Epithelial cell of proximal tubule (primary cell): ENCODE measurements at regions not wholly inside any gene's neighbourhood (a gene's known extent, or its start where the extent isn't known, plus 50 kb on each side); places are given as distances from the start of the nearest gene placed in this dataset.

ENCODE experiments used
- DNase-seq: peaks from one replicate; pipeline ENCODE4 v3.0.0-alpha.2; 2011; ENCODE audit warnings: low read depth
- H3K4me3 ChIP-seq: 2 replicates; pipeline ENCODE4 v1.5.1; 2011; ENCODE audit warnings: low read depth, mild to moderate bottlenecking, low read length
- TF ChIP-seq, protein P1 (sequence below): conservative IDR thresholded peaks from 2 replicates; pipeline ENCODE4 v1.5.1; 2012; ENCODE audit warnings: low read depth, mild to moderate bottlenecking, low read length

DNA sequence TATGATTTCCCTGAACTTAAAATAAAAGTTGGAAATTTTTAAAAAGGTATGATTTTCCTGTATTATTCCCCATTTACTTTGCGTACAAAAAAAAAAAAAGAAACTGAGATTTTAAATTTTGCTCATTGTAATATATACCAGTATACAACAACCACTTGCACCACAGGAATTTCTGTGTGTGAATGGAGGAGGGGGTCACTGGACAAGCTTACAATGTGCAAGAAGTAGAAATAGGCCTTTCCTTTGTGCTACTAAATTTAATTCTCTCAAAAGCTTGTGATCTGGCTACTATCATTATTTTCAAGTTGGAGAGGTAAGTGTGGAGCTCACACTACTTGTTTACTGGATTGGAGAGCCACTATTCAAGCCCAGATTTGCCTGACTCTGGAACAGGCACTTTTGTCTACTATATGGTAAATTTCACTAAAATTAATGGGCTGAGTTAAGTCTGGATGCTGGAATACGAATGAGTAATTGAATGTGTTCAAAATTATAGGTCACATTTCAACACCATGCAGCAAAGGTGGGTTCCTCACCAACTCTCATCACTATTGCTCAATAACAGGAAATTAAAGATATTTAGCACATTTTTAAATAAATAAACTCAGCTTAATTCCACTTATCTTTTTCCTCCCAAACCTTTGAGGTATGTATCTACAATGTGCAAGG lies 148.0 kb upstream of the MBNL1 start:
- no peak for DNase-seq
- no peak overlapping the region for H3K4me3 ChIP-seq

DNA sequence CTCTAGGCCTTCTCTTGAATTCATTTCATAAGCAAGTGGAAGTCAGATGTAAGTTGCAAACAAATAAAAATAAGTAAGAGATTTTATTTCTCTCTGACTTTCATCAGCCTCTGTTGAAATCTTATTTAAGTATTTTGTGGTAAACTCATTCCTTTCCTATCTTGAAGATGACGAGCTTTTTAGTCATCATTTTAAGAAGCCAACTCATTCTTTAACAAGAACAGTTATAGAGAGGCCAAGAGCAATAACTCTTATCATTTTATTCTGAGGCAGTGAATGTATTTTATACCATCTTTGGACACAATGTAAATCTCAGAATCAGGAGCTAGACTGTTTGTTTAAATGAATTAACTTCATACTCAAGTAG lies 147.5 kb upstream of the MBNL1 start:
- TF ChIP-seq, protein P1, sequence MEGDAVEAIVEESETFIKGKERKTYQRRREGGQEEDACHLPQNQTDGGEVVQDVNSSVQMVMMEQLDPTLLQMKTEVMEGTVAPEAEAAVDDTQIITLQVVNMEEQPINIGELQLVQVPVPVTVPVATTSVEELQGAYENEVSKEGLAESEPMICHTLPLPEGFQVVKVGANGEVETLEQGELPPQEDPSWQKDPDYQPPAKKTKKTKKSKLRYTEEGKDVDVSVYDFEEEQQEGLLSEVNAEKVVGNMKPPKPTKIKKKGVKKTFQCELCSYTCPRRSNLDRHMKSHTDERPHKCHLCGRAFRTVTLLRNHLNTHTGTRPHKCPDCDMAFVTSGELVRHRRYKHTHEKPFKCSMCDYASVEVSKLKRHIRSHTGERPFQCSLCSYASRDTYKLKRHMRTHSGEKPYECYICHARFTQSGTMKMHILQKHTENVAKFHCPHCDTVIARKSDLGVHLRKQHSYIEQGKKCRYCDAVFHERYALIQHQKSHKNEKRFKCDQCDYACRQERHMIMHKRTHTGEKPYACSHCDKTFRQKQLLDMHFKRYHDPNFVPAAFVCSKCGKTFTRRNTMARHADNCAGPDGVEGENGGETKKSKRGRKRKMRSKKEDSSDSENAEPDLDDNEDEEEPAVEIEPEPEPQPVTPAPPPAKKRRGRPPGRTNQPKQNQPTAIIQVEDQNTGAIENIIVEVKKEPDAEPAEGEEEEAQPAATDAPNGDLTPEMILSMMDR, result no peak
- no peak for DNase-seq
- no peak overlapping the region for H3K4me3 ChIP-seq

More for the DNA sequence above, 148.0 kb upstream of the MBNL1 start:
- TF ChIP-seq, protein P1, result no peak

DNA sequence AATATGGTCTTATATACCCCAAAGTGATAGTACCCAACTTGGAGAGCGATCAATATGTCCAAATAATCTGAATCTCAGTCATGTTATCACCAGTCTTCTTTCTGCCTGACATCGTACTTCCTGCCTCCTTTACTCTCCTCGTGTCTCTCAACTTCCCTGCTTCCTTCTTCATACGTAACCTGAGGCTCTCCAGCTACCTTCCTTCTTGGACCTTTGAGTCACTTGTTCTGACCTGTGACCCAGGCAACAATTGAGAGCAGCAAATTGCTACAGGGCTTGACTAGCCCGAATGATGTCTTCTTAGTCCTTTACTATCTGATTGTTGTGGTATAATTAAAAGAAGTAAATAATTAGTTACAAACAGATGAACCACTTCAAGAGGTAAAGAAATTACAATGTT lies 145.9 kb upstream of the MBNL1 start:
- H3K4me3 ChIP-seq, result no peak overlapping the region
- TF ChIP-seq, protein P1, result no peak
- no peak for DNase-seq

DNA sequence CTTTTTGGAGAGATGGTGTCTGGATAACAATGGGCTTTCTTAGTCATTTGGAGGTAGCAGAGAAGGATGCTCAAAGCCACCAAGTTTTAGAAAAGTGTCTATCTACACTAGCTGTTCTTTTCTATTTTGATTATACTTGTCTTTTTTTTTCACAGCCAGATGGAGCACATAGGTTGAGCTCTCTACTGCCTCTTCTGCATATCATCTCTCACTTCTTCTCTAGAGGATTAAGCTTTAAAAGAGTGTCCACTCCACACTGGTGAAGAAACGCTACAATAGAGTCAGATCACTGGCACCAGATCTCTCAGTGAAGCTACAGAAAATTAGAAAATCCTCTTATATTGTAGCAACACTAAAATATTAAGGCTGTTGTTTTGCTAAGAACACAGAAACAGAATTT lies 145.3 kb upstream of the MBNL1 start:
- DNase-seq, result no peak
- TF ChIP-seq, protein P1, result peak; percentile 22

DNA sequence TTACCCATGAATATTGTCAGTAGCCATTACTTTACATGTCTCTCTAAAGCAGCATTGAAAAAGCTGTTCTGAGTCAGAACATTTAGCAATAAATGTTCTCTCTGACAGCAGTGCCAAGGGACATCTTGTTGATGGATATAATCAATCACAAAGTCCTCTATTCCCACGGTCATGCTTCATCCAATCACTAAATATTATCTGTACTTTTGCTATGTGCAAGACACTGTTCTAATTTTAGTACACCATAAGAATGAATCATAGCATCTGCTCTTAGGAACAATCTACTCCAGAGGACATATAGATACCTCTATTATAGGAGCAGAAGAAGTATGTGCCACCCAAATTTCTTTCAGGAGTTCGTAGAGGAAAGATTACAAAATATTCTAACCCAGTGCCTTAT lies 142.5 kb upstream of the MBNL1 start:
- no peak for DNase-seq
- TF ChIP-seq, protein P1, result no peak
- H3K4me3 ChIP-seq, result no peak overlapping the region

More for the DNA sequence above, 145.3 kb upstream of the MBNL1 start:
- H3K4me3 ChIP-seq, result no peak overlapping the region

DNA sequence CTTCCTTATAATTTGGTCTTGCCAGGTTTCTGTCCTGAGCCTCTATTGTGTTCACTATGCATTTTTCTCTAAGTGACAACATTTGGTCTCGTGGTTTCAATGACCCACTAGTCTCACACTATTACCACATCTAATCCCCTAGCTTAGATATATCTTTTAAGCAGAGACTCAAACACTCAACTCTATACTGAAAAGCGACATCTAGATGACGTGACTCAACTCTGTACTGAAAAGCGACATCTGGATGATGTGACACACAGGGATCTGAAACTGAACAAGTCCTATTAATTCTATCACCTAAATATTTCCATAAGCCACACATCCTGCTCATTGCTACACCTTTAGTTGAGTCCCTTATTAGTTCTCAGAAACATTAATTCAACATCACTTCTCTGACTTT lies 141.7 kb upstream of the MBNL1 start:
- no peak overlapping the region for H3K4me3 ChIP-seq
- TF ChIP-seq, protein P1, result no peak
- no peak for DNase-seq

DNA sequence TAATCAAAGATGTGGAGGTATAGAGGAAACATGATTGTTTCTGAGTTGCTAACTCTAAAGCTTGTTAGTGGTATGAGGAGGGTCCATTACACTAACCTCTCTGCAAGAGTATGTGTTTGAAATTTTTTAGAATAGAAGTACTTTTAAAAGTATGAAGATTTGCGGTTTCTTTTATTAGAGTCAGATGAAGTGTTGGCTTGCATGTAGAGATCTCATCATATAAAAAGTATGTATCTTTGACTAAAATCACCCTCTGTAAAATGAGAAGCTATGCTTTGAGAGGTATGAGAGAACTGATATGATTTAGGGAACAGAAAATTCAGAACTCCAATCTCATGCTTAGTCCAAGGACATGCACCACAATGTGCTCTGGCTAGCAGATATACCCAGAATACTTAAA lies 140.4 kb upstream of the MBNL1 start:
- no peak overlapping the region for H3K4me3 ChIP-seq
- no peak for DNase-seq
- TF ChIP-seq, protein P1, result no peak
